K562 (cell line): ENCODE measurements at regions not wholly inside any gene's neighbourhood (a gene's known extent, or its start where the extent isn't known, plus 50 kb on each side); places are given as distances from the start of the nearest gene placed in this dataset.

Experiments used
- ATAC-seq: fragments of 200-7000 bp; cut with Tn5 transposase; 3 replicates; pipeline ENCODE4 v1.9.1; 2020; ENCODE audit warnings: moderate library complexity
- BruUV-seq: library from RNA; stranded (reverse); fragments of 400-500 nt; replicated peaks from 2 replicates; lab custom pipeline; 2021; lab: Mats Ljungman, UMichigan
- CTCF ChIA-PET: fragments of 300-600 bp; formaldehyde crosslinking; extraction: SDS; loops from one replicate; lab custom pipeline; 2021; ENCODE audit warnings: low intra/inter-chr PET ratio; lab: Yijun Ruan, JAX
- POLR2A ChIA-PET: fragments of 300-600, 350-650 bp; sonication (Branson Sonifier 250); formaldehyde crosslinking; extraction: SDS; loops from one replicate; lab custom pipeline; 2021; ENCODE audit warnings: antibody characterized with exemption, inconsistent platforms; lab: Yijun Ruan, JAX
- DNase-seq, 4 experiments: peaks; one replicate each; pipeline versions ENCODE4 v3.0.0 to v3.0.0-alpha.2; 2011 to 2018; ENCODE audit warnings: low spot score in 3 of 4, mixed read lengths in 3 of 4; ENCODE audit errors: extremely low read depth in 1 of 4
- FAIRE-seq: peaks from 2 replicates; lab custom pipeline; 2011; peaks lifted over from hg19 to GRCh38; lab: Jason Lieb, UNC
- H2AFZ ChIP-seq: 2 replicates; pipeline ENCODE4 v1.6.0; 2011; ENCODE audit warnings: low read depth, low read length, control low read depth, inconsistent platforms
- H3K27ac ChIP-seq: fragments of 200-600 bp; 3 replicates; pipeline ENCODE4 v1.8.0; 2011; ENCODE audit warnings: low read depth, mild to moderate bottlenecking, control low read depth, inconsistent platforms, low read length, moderate library complexity, mixed read lengths; ENCODE audit errors: extremely low read depth
- H3K27me3 ChIP-seq, 2 experiments: fragments of 300-600 bp in 1 of 2; 2 replicates in 1 of 2; 3 replicates in 1 of 2; pipeline versions ENCODE4 v1.6.0 to v1.8.0; 2011; ENCODE audit warnings: inconsistent platforms in 2 of 2, low read length in 2 of 2, mild to moderate bottlenecking in 1 of 2, mixed read lengths in 1 of 2, moderate library complexity in 1 of 2; ENCODE audit not compliant: control insufficient read depth in 2 of 2, insufficient read depth in 2 of 2
- H3K36me3 ChIP-seq: fragments of 300-600 bp; 3 replicates; pipeline ENCODE4 v1.8.0; 2011; ENCODE audit warnings: mild to moderate bottlenecking, low read length, inconsistent platforms; ENCODE audit not compliant: control insufficient read depth, insufficient read depth
- H3K4me1 ChIP-seq, 2 experiments: fragments of 200-600 bp in 1 of 2; replicated peaks in 1 of 2; 2 replicates in 1 of 2; 3 replicates in 1 of 2; pipeline versions ENCODE4 v1.5.1 to v1.8.0; 2011; ENCODE audit warnings: inconsistent platforms in 2 of 2, low read length in 2 of 2, mild to moderate bottlenecking in 1 of 2, mixed read lengths in 1 of 2, moderate library complexity in 1 of 2; ENCODE audit not compliant: control insufficient read depth in 2 of 2, insufficient read depth in 2 of 2
- H3K4me2 ChIP-seq: 2 replicates; pipeline ENCODE4 v1.6.1; 2011; ENCODE audit warnings: low read length, control low read depth, inconsistent platforms, mixed read lengths; ENCODE audit not compliant: insufficient read depth
- H3K4me3 ChIP-seq: fragments of 200-600 bp; sonication (generic), shearing (Covaris generic); 2 replicates; pipeline ENCODE4 v1.5.1; 2016; ENCODE audit warnings: control low read depth, inconsistent platforms
- H3K79me2 ChIP-seq: fragments of 200-600 bp; 3 replicates; pipeline ENCODE4 v1.8.0; 2011; ENCODE audit warnings: low read length, inconsistent platforms; ENCODE audit not compliant: control insufficient read depth, insufficient read depth
- H3K9ac ChIP-seq, 2 experiments: 2 replicates each; pipeline versions ENCODE4 v1.6.0 to v1.6.1; 2011; ENCODE audit warnings: low read depth in 2 of 2, low read length in 2 of 2, control low read depth in 1 of 2, inconsistent platforms in 1 of 2, mild to moderate bottlenecking in 1 of 2, mixed read lengths in 1 of 2; ENCODE audit not compliant: insufficient read depth in 1 of 2
- H3K9me1 ChIP-seq: one replicate; pipeline ENCODE4 v1.6.0; 2011; ENCODE audit warnings: inconsistent platforms, mild to moderate bottlenecking, low read length, moderate library complexity; ENCODE audit not compliant: control insufficient read depth, insufficient read depth
- H3K9me3 ChIP-seq: replicated peaks from 2 replicates; pipeline ENCODE4 v1.5.1; 2011; ENCODE audit warnings: low read depth, low read length, inconsistent platforms; ENCODE audit not compliant: control insufficient read depth, insufficient read depth
- H4K20me1 ChIP-seq: replicated peaks from 2 replicates; pipeline ENCODE4 v1.6.1; 2011; ENCODE audit warnings: low read length, inconsistent platforms, mixed read lengths; ENCODE audit not compliant: control insufficient read depth, insufficient read depth
- ARHGAP35 ChIP-seq: fragments of 450-650 bp; IDR thresholded peaks from 2 replicates; pipeline ENCODE4 v1.6.1; 2018; ENCODE audit not compliant: partially characterized antibody
- BACH1 ChIP-seq: fragments of 200-800 bp; sonication (Bioruptor generic); IDR thresholded peaks from 2 replicates; pipeline ENCODE4 v1.6.1; 2016; ENCODE audit warnings: missing genetic modification characterization, missing compliant biosample characterization
- CC2D1A ChIP-seq: fragments of 450-650 bp; IDR thresholded peaks from 2 replicates; pipeline ENCODE4 v1.6.1; 2017; ENCODE audit warnings: mild to moderate bottlenecking
- CXXC5 ChIP-seq: fragments of 250-450 bp; sonication (Bioruptor Pico); IDR thresholded peaks from 2 replicates; pipeline ENCODE4 v1.8.0; 2022; ENCODE audit warnings: inconsistent platforms, mild to moderate bottlenecking, moderate library complexity
- EHMT2 ChIP-seq: fragments of 450-650 bp; IDR thresholded peaks from 2 replicates; pipeline ENCODE4 v1.6.1; 2018; ENCODE audit warnings: antibody characterized with exemption
- FOXA1 ChIP-seq: fragments of 450-650 bp; IDR thresholded peaks from 2 replicates; pipeline ENCODE4 v1.6.1; 2016; ENCODE audit warnings: mild to moderate bottlenecking, borderline replicate concordance
- LARP7 ChIP-seq: fragments of 450-650 bp; IDR thresholded peaks from 2 replicates; pipeline ENCODE4 v1.6.1; 2016
- POLR2AphosphoS5 ChIP-seq: IDR thresholded peaks from 2 replicates; pipeline ENCODE4 v1.6.1; 2011; ENCODE audit warnings: mild to moderate bottlenecking, low read depth, low read length, moderate library complexity; ENCODE audit not compliant: control insufficient read depth, insufficient read depth
- ZFX ChIP-seq: sonication (generic); formaldehyde crosslinking; IDR thresholded peaks from 2 replicates; pipeline ENCODE4 v1.8.0; 2022; ENCODE audit warnings: mild to moderate bottlenecking, missing genetic modification reagents, moderate library complexity
- WGBS: fragments of 100-300 bp; shearing (Covaris generic); methylation state at CpG from one replicate; pipeline ENCODE4 v1.1.6; 2016; ENCODE audit warnings: low coverage, mixed read lengths; ENCODE audit not compliant: insufficient coverage; ENCODE audit errors: missing lambda C conversion rate; 5-methylcytosine and 5-hydroxymethylcytosine counted together
- in situ Hi-C: fragments of 300-500 bp; cut with MboI; formaldehyde crosslinking; loops from 4 replicates; pipeline ENCODE4 v1.15.0; 2018; ENCODE audit warnings: inconsistent platforms, mixed read lengths
- intact Hi-C: fragments of 100-400 bp; cut with micrococcal nuclease; formaldehyde crosslinking; loops from 2 replicates; pipeline ENCODE4 v1.14.2; 2022
- TF ChIP-seq, protein P1 (sequence below), 2 experiments: IDR thresholded peaks in 1 of 2; conservative IDR thresholded peaks in 1 of 2; 2 replicates each; pipeline ENCODE4 v1.6.1; 2016; ENCODE audit warnings: low read depth in 2 of 2, mild to moderate bottlenecking in 1 of 2, missing compliant biosample characterization in 1 of 2, missing genetic modification characterization in 1 of 2, moderate library complexity in 1 of 2
- TF ChIP-seq, protein P2 (sequence below): fragments of 250-450 bp; sonication (Bioruptor Pico); IDR thresholded peaks from 2 replicates; pipeline ENCODE4 v1.8.0; 2022; ENCODE audit warnings: moderate library complexity, mild to moderate bottlenecking, inconsistent platforms
- TF ChIP-seq, protein P3 (sequence below): fragments of 450-650 bp; formaldehyde crosslinking; IDR thresholded peaks from 2 replicates; pipeline ENCODE4 v1.4.0; 2020; ENCODE audit warnings: mild to moderate bottlenecking

DNA sequence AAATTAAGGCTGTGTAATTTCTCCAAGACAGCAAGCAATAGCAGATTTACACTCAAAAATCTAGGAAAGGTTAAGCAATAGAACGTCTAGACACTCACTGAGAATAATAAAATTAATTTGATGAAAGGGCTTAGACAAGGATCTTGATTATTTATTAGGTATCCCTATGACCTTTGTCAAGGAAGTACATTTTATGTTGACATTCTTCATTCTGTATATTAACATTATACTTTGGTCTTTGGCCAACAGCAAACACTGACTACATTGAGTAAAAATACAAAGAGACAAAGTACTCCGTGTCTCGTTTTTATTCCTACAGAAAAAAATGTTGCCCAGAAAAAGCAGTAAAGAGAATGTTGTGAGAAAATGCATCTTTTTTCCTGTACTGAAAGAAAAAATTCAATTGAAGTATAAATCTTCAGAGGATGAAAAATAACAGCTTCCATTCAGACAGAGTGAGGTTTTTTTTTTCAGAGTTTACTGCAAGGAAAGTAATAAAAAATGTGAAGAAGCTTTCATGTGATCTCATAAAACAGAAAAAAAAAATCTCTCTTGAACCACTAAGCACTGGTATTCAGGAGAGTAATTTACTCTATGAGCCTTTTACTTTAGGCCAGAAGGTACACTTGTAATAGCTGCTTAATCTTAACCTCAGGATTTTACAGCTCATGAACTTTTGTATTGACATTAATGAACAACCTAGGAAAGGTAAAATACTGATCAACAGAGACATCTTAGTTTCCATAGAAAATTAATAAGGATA is 605.0 kb downstream of the FSCB start (continued):
- TF ChIP-seq, protein P1, sequence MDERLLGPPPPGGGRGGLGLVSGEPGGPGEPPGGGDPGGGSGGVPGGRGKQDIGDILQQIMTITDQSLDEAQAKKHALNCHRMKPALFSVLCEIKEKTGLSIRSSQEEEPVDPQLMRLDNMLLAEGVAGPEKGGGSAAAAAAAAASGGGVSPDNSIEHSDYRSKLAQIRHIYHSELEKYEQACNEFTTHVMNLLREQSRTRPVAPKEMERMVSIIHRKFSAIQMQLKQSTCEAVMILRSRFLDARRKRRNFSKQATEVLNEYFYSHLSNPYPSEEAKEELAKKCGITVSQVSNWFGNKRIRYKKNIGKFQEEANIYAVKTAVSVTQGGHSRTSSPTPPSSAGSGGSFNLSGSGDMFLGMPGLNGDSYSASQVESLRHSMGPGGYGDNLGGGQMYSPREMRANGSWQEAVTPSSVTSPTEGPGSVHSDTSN (CRISPR knock-in tag; IDR thresholded peaks at IDR 0.05; ENCODE audit: low read depth), result no peak
- TF ChIP-seq, protein P1 (tag; conservative IDR thresholded peaks at IDR 0.05; ENCODE audit: low read depth), result no peak
- no peak for TF ChIP-seq ZFX (CRISPR knock-in tag)
- no peak for TF ChIP-seq CC2D1A
- no peak for TF ChIP-seq CXXC5
- TF ChIP-seq EHMT2, result no peak
- TF ChIP-seq POLR2AphosphoS5, result no peak

DNA sequence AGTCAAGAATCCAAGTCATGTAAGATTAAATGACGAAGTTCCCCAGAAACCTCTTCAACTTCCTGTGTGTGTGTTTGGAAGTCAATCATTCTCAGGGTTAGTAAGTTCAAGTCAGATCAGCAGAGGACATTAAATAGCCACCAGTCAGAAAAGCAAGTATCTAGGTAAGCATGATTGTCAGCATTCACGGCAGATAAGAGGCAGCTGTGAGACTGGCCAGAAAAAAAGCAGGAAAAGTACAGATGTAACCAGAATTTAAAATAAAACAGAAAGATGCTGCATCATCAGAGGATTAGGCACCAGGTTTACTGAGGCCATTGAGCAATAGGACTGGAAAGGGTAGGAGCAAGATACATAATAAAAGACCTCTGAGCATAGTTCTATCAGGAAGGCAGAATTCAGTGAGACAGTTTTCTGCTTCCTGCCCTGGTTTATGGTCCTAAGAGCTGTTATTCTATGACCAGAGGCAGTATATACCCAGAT is 606.9 kb downstream of the FSCB start:
- Histone ChIP-seq H3K4me1 (no peaks in the 10 kb centered on the region), H3K9me1 (no peaks in the 10 kb centered on the region), H3K79me2 (no peaks in the 10 kb centered on the region), H3K4me2 (no peak overlapping the region), H3K9ac (no peak overlapping the region), H3K27me3 (no peaks in the 10 kb centered on the region), H2AFZ (no peak overlapping the region), H3K36me3 (no peaks in the 10 kb centered on the region), H3K9me3 (no peaks in the 10 kb centered on the region), H3K4me3 (no peak overlapping the region), H3K27ac (no peak overlapping the region), H4K20me1 (no peaks in the 10 kb centered on the region)
- no TSS peak for BruUV-seq
- ATAC-seq (no peak), DNase-seq (no peak), FAIRE-seq (no peak)
- ChIA-PET CTCF (no interaction called here), POLR2A (no interaction called here)
- WGBS, result 0% methylated on average over 2 of the region's 2 CpGs
- TF ChIP-seq FOXA1 (no peak), LARP7 (no peak), ARHGAP35 (no peak), BACH1 (tag) (no peak)
- TF ChIP-seq, protein P2, sequence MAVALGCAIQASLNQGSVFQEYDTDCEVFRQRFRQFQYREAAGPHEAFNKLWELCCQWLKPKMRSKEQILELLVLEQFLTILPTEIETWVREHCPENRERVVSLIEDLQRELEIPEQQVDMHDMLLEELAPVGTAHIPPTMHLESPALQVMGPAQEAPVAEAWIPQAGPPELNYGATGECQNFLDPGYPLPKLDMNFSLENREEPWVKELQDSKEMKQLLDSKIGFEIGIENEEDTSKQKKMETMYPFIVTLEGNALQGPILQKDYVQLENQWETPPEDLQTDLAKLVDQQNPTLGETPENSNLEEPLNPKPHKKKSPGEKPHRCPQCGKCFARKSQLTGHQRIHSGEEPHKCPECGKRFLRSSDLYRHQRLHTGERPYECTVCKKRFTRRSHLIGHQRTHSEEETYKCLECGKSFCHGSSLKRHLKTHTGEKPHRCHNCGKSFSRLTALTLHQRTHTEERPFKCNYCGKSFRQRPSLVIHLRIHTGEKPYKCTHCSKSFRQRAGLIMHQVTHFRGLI (CRISPR knock-in tag), result no peak
- TF ChIP-seq, protein P3, sequence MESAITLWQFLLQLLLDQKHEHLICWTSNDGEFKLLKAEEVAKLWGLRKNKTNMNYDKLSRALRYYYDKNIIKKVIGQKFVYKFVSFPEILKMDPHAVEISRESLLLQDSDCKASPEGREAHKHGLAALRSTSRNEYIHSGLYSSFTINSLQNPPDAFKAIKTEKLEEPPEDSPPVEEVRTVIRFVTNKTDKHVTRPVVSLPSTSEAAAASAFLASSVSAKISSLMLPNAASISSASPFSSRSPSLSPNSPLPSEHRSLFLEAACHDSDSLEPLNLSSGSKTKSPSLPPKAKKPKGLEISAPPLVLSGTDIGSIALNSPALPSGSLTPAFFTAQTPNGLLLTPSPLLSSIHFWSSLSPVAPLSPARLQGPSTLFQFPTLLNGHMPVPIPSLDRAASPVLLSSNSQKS (CRISPR knock-in tag), result no peak
- in situ Hi-C loops (no loop called here), intact Hi-C loops (no loop called here)
